GM13976 (cell line): ENCODE measurements at regions not wholly inside any gene's neighbourhood (a gene's known extent, or its start where the extent isn't known, plus 50 kb on each side); places are given as distances from the start of the nearest gene placed in this dataset.

ENCODE experiments used
- DNase-seq: peaks from one replicate; pipeline ENCODE4 v3.0.0; 2012; ENCODE audit warnings: low spot score
- CTCF ChIP-seq: IDR thresholded peaks from 2 replicates; pipeline ENCODE4 v1.5.1; 2012; ENCODE audit warnings: borderline replicate concordance, mild to moderate bottlenecking; ENCODE audit not compliant: insufficient read depth; ENCODE audit errors: extremely low read depth, missing control alignments, control extremely low read depth
- in situ Hi-C: fragments of 300-500 bp; cut with MboI; formaldehyde crosslinking; loops from one replicate; pipeline ENCODE4 v1.12.0; 2022; ENCODE audit warnings: low sequenced_read_pairs, mixed read lengths, inconsistent platforms; ENCODE audit not compliant: unreplicated experiment

GRCh38 chr12:90619943-90620342, 335.0 kb downstream of the CCER1 start:
- in situ Hi-C loops = no loop called here
- TF ChIP-seq CTCF = no peak
- no peak for DNase-seq

GRCh38 chr12:90618586-90618985, 336.4 kb downstream of the CCER1 start:
- no peak for DNase-seq
- in situ Hi-C loops = no loop called here
- TF ChIP-seq CTCF = no peak

- in situ Hi-C loops = no loop called here
- TF ChIP-seq CTCF = no peak
- no peak for DNase-seq
Observed at GRCh38 chr12:90611891-90612290, 343.1 kb downstream of the CCER1 start.

GRCh38 chr12:90611048-90611447, 343.9 kb downstream of the CCER1 start:
- no peak for DNase-seq
- in situ Hi-C loops = no loop called here
- no peak for TF ChIP-seq CTCF

- in situ Hi-C loops = no loop called here
- TF ChIP-seq CTCF = no peak
- no peak for DNase-seq
Observed at GRCh38 chr12:90593596-90594295, 361.2 kb downstream of the CCER1 start.

- DNase-seq = no peak
- TF ChIP-seq CTCF = no peak
- in situ Hi-C loops = no loop called here
Observed at GRCh38 chr12:90589956-90590355, 365.0 kb downstream of the CCER1 start.
